T-helper 22 cell (primary cell): ENCODE measurements at regions not wholly inside any gene's neighbourhood (a gene's known extent, or its start where the extent isn't known, plus 50 kb on each side); places are given as distances from the start of the nearest gene placed in this dataset.
"Not testable (repeated sequence)": the region's sequence is repeated elsewhere in the genome, so short reads cannot be mapped to it uniquely, and the experiment has no call there.

Source experiments
- DNase-seq: peaks from one replicate; pipeline ENCODE4 v3.0.0-alpha.2; 2020; ENCODE audit warnings: low read depth

DNA sequence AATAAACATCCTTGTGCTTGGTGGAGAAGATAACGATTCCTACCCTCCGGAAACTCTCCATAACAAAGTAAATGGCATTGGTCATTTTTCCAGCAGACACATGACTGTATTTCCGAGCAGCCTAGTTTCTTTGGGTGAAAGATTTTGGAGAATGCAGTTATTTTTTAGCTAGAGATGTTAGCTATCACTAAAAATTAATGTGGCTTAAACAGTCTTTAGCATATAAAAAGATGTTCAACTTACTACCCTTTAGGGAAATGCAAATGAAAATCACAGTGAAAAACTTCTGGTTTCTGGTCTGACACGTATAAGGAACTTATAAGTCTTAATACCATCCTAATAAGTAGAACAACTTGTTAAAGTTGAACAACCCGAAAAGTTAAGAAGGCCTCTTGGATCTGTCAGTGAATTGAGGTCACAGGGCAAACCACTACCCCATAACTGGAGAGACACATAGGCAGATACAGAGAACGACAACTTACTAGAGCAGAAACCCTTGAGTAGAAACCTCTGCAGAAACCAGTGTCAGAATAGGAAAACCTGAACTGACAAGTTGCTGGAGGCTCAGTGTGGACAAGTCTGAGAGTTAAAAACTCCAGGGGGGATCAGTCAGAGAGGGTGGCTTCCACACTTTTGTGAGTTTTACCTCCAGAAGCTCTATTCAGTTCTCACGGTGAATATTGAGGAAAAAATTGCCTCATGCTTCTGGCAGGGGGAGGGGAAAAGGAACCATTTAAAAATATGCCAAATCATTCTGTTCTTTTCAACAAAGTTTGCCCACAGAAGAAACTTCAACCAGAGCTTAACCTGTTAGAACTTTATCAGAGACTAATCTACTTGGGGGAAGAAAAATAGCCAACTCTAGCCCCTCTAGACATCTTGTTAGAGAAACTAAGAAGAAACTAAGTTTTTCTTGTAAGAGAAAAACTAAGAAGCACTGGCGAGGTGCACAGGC, 325.2 kb upstream of the RPS23 start:
- no peak for DNase-seq

DNA sequence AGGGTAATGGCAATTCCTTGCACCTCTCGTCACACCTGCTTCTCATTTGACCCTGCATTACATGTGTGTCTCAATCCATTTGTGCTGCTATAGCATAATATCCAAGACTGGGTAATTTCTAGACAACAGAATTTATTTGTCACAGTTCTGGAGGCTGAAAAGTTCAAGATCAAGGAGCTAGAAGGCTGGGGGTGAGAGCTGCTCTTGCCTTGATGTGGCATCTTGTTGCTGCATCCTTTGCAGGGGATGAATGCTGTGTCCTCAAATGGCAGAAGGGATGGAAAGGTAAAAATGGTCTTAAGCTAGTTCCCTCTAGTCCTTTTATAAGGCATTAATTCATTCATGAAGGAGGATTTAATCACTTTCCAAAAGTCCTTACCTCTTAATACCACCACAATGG, 323.7 kb upstream of the RPS23 start:
- no peak for DNase-seq

DNA sequence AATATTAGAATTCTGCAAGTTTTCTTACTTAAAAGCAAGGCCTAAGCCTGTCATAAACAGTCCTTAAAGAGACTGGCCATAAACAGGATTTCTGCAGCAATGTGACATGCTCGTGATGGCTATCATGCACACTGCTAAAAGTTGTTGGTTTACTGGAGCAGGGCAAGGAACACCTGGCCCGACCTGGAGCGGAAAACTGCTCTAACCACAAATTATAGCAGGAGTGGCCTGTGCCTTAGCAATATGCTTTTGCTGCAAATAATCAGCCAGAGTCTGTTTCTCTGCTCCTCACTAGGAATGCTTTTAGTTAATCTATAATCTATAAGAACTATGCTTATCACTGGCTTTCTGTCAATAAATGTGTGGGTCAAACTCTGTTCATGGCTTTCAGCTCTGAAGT, 322.9 kb upstream of the RPS23 start:
- no peak for DNase-seq

DNA sequence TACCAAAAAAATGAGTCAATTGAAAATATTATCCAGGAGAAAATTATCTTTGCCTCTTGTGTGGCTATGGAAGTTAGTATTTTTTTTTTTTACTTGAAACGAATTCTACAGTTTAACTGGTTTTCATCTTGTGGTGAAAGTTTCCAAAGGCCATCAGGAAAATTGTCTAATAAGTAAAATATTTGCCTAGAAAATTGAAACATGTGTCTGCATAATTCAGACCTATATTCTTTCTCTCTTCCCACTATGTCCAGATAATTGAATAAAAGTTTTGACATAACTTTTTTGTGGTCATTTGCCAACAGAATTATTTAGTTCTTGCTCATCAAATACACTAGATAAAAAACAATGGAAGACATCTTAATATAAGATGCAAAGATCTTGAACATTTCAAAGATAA, 321.5 kb upstream of the RPS23 start:
- no peak for DNase-seq

DNA sequence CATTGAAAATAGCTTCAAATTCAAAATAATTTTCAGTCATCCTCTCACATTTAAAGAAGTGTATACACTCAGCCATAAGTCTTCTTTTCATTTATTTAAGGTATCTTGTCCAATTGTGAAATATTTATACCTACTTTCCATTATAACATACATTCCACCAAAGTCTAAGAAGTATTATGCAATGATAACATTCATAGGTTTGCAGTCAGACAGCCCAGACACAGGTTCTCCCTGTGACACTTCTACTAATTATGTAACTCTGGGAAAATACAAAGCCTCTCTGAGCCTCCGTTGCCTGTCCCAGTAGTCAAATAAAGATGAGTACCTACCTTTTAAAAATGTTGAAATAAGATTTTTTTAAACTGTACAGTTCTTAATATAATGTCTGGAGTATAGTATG, 320.9 kb upstream of the RPS23 start:
- no peak for DNase-seq

DNA sequence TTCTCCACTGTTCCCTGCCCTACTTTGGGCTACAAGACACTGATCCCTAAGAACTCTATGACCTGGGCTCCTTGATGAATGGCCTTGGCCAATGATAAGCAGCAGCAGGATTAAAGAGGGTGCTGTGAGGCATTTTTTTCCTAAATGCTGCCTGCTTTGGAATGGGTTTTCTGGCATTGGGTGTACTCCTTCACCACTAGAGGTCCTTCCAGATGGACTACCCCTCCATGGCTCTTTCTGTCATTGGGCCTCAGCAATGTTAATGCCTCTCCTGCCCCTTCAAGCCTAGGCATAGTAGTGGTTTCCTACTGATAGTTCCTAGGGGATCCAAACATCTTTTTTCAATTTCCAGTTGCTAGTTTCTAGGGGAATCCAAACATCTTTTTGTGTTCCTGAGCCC, 319.3 kb upstream of the RPS23 start:
- DNase-seq, result no peak

DNA sequence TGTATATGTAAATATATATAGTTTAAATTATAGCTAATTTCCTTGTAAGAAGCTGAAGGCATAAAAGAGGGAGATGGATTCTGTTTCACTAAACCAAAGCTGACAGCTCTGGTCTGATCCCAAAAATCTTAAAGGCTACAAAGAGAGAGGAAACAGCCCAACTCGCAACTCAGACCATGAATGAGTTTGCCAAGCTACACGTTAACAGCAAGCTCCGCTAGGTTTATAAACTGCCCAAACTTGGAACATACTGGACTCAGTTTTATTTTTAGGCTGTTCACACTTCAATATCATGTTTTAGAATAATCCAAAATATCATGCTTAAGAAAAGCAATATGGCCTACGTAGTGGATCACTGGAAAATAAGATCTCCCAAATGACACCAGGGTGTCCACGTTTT, 318.3 kb upstream of the RPS23 start:
- DNase-seq, result no peak

DNA sequence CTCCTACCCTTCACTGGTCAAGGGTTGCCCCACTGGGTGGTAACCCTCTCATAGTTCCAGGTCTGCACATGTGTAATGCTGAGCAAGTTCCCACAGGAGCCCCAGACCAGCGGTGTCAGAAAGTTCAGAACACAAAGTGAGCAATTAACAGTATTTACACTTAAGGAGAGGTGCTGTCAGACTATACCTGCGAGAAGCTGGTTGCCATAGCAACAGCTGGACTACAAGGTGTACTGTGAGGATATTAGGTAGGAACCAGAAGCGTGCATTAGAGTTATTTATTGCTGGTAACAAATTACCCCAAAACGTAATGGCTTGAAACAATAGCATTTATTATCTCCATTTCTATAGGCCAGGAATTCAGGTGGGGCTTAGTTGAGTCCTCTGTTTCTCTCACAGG, 317.0 kb upstream of the RPS23 start:
- DNase-seq, result no peak

DNA sequence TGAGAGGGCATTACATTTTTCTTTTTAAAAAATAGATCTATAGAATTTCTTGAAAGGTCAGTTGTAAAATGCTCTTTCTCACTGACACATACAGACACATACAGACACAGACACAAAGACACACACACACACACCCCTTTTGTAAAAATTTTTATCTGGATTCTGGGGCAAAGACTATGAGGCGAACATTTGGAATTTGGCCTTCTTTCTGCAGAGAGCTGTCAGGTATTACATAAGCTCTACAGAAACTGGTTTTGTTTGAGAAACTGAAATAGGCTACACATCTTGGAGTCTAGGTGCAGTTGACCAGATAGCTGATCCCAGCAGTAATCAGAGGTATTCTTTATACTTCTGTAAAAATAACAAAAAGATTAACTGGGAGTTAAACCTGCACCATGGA, 315.9 kb upstream of the RPS23 start:
- no peak for DNase-seq

DNA sequence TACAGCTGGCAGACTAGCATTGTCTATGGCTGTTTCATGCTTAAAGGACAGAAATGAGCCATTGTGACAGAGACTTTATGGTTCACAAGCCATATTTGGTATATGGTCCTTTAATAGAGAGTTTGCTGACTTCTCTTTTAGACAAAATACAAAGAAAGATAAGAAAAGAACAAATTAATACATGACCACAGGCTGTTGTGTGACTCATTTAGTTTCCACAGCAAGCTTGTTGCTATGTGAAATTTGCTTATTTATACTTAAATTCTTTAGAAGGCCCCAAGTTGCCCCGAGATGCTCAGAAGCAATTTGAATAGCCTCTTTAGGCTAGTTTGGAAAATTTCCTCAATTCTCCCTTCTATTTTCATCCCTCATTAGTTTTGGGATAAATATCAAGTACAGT, 315.3 kb upstream of the RPS23 start:
- DNase-seq, result no peak

DNA sequence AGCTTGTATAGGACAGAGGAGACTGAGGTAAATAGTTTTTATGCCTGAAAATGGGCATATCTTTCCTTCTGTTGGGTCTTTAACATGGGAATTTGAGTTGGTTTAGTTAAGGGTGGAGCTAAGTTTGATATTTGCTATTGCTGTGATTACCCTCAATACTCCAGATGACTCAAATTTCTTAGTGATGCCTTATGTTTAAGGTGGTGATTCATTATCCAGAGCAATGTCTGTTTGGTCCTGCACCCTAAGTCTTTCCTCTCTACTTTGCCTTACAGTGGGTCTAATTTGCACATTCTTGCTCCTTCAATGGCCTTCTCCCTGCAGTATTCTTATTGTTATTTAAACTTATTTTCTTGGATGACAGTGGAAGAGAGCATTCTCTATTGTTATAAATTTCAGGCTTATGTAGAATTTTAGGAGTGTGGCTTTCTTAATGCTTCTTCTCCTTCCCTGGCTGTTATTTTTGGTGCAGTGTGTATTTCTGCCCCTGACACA, 312.9 kb upstream of the RPS23 start:
- DNase-seq, result no peak

DNA sequence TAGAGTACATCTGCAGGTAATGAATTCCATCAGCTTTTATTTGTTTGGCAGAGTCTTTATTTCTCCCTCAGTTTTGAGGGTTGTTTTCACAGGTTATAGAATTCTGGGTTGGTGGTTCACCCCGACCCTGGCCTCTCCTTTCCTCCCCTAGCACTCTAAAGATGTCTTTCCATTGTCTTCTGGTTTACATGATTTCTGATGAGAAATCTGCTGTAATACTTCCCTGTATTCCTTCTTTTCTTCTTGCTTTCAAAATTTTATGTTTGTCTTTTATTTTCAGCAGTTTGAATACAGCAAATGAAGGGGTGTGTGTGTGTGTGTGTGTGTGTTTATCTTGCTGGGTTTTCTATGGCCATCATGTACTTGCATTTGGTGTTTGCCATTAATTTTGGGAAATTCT, 312.0 kb upstream of the RPS23 start:
- DNase-seq, result no peak

DNA sequence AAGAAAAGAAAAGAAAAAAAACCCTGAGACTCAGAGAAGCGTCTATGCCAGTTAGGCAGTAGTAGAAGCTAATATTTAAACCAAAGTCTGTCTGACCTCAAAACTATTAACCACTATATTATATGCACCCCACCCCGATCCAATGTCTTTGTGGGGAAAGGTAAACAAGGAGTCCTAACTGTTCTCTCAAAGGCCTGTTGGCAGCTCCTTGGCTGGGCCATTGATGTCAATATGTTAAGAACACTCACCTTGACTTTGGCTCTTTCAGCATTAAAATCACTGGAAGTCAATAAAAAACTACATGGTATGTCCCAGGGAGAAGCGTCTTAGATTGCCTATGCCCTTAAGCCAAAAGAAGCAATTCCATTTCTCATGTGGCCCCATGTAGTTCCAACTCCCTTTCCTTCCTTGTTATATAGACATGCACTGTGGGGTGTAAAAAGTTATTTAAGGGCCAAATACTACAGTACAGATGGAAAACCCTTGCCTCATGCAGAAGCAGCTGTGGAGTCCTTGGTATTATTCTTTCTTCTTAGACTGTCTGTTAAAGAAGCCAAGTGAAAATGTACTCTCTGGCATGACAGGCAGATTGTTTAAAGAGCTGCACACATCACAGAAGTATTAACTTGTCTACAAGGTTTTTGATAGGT, 308.6 kb upstream of the RPS23 start:
- DNase-seq, result no peak

DNA sequence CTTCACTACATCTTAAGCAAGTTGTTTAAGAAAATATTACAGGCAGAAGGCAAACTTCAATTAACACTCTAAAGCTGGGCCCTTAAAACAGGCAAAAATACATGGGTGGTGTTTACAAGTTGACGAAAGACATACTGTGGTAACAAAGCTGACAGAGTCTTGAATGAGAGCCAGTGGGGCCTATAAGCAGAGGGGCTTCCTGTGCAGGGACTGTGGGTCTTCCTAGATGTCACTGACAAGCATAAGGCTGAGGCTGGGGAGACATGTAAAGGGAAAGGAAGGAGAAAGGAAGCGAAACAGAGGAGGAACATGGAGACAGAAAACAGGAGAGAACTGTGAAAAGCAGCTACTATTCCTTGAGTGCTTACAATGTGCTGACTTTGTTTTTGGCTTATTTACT, 308.0 kb upstream of the RPS23 start:
- no peak for DNase-seq

DNA sequence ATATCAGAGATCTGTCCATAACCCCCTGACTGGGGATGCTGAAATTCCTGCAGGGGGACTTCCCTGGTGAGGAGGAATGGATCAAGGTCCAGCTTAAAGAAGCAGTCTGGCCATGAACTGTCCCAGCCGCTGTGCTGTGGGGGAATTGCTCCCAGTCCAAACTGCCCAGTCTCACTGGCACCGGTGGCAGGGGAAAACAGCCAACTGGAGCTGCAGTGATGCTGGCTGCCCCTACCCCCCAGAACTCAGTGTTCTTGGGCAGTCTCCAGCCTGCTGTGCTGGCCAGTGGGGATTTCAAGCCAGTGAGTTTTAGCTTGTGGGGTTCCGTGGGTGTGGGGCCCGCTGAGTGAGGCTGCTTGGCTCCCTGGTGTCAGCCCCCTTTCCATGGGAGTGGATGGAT, 306.5 kb upstream of the RPS23 start:
- DNase-seq, result no peak

DNA sequence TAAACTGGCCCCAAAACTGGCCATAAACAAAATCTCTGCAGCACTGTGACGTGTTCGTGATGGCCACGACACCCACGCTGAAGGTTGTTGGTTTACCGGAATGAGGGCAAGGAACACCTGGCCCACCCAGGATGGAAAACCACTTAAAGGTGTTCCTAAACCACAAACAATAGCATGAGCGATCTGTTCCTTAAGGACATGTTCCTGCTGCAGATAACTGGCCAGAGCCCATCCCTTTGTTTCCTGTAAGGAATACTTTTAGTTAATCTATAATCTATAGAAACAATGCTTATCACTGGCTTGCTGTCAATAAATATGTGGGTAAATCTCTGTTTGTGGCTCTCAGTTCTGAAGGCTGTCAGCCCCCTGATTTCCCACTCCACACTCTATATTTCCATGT, 305.2 kb upstream of the RPS23 start:
- not testable (repeated sequence) for DNase-seq

DNA sequence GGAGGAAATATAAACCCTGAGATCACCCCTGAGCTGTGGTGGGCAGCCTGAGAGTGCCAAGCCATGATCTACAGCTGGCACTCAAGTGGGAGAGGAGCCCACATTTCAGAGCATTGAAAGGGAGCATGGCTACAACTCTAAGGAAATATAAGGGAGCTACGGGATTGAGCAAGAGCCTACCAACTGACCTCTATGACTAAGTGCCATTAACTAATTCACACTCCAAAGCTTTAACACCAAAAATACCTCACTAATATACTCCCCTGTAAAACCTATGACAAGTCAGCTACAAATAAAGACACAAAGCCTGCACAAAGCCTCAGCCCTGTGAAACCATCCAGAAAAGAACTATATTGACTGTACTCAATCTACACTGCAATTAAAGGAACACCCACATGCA, 286.8 kb upstream of the RPS23 start:
- no peak for DNase-seq

DNA sequence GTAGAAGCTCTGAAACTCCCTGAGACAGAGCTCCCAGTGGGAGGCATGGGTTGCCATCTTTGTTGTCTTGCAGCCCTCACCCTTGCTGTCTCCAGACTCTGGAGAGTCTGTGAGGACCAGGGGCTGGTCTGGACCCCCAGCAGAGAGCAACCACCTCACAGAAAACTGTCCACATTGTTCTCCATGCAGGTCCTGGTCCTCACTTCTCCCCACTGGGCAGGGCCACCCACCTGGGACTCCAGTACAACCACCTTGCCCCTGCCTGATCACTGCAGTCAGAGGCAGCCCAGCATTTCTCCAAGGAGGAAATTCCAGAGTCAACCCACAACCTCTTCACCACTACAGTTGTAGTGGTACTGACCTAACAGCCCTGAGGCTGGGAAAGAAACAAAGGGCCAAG, 285.6 kb upstream of the RPS23 start:
- no peak for DNase-seq

DNA sequence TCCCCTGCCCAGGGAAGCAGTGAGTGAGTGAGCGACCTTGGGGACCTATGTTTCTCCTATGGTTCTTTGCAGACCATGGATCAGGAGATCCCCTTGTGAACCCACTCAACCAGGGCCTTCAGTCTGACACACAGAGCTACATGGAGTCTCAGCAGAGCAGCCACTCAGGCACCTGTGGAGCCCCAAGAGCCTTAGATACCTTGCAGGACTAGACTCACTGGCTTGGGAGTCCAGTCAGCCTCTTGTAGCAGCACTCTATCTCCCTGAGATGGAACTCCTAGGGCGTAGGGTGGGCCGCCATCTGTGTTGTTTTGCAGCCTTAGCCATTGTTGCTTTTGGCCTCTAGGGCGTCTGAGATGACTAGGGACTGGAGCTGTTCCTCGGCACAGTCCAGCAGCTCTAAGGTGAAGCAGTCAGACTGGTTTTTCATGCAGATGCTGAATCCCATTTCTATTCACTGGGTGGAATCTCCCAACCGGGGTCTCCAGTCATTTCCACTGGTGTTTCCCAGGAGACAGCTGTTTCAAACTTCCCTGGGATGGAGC, 284.6 kb upstream of the RPS23 start:
- no peak for DNase-seq

DNA sequence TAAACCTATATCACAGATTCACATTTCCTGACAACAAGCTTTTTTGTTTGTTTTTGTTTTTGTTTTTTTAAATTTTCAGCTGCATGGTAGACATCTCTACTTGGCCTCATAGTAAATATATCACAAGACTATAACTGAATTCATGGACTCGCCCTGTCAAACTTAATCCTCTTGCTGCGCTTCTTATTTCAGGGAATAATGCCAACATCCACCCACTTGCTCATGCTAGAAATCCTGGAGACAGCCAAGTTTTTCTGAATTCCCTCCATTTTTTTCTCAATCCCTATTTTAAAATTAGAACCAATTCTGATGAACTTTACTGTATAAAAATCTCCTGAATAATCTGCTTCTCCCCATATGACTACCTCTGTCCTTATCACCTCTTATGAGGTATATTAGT, 283.6 kb upstream of the RPS23 start:
- DNase-seq, result no peak

DNA sequence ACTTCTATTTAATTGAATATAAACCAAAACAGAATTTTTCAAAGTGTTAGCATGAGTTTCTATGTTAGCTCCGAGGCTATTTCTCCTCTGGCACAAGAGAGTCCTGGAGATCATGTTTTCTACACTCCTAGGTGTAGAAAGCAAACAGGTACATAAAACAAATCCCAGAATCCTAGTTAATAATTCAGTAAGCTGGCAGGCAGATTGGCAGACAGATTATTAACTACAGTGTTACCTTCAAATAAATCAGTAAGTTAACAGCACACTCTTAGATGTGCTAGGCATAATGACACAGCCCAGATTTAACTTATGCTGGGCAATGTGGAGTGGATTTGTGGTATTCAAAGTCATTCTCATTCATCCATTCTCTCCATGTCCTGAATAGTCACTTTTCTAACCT, 282.8 kb upstream of the RPS23 start:
- DNase-seq, result no peak

DNA sequence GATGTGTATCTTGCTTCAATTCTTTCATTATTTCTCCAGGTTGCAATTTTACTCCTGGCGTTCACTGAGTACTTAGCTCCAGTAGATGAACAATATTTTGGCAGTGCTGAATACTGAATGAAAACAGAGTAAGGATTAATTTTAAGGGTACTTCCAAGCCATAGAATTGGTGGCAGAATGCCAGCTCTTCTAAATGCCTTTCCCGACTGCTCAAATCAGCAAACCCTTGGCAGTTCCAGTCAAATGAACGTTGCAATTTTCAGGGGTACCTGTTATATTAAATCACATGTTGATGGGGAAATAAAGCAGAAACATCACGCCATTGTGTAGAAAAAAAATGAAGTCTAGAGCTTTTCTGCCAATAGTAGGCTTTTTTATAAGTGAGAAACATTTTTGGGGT, 282.4 kb upstream of the RPS23 start:
- DNase-seq, result no peak

DNA sequence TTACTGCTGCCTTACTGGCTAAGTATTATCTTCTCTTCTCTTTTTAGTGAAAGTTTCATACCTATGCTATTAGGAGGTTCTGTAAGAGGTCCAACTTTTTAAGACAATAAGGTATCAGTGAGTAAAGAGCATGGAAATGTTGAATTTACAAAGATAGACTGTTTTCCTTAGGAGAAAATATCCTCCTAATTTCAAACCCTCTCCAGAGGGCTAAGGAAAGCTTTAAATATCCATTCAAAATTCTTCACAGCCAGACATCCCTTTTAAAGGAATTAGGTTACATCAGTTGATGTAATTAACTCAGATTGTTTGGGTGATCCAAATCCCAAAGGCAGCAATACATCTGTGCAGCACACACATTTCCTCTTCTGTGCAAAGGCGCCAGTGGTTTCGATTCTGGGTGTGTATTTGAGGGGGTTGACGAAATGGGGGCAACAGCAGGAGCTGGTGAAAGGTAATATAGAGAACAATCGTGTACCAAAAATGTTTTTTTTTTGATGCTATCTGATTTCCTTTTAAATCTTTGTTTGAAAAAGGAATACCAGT, 273.8 kb upstream of the RPS23 start:
- DNase-seq, result no peak
